NOMO-1 treated with dmso at 0.1 percent for 144 hours (cell line): ENCODE measurements at regions not wholly inside any gene's neighbourhood (a gene's known extent, or its start where the extent isn't known, plus 50 kb on each side); places are given as distances from the start of the nearest gene placed in this dataset.
A peak's percentile ranks its signal among the peaks of the same experiment; 100 is the strongest.

ENCODE experiments used
- DNase-seq: peaks from one replicate; lab custom pipeline; 2025; ENCODE audit not compliant: unreplicated experiment; lab: John Stamatoyannopoulos, UW

GRCh38 chr13:28548468-28548867 lies 53.5 kb upstream of the FLT1 start:
- peak; percentile 28 for DNase-seq

- DNase-seq = no peak
These were observed 50.8 kb upstream of the FLT1 start for GRCh38 chr13:28545583-28546333.
